ENCODE measurements at regions not wholly inside any gene's neighbourhood (a gene's known extent, or its start where the extent isn't known, plus 50 kb on each side); places are given as distances from the start of the nearest gene placed in this dataset.

DNA sequence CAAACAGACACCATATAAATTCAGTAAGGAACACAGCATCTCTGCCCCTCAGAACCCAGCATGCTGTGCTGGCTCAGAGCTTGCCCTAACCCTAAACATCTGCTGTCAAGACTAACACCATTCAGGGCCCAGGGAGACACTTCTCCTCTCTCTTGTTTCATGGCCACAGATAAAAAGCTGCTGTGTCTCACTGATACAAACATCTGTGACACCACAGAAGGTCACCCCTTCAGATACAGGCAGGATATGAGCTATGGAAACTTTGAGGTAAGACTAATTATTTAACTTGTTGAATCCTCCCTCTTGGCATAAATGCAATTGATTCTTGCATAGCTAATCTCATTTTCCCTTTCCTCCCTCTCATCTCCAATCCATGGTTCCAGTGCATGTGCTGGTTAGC lies 61.6 kb upstream of the GPR12 start:
- DNase-seq: no peak

DNA sequence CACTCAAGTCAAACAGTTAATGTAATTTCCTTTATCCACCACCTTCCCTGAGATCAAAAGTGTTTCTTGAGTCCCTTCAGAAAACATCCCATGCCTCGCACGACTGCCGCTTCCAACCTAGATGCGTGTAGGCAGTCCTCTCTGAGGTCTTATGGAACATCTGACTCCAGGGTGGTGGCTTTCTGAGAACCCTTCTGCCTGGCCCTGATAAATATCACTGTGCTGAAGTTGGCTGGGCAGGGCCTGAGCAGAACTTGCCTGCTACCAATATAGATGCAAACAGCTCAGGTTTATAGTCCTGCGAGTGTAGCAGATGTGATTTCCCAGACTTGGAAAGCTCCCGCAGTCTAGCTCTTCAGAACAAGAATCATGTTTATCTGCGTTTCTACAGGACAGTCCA lies 61.1 kb upstream of the GPR12 start:
- no peak for DNase-seq

DNA sequence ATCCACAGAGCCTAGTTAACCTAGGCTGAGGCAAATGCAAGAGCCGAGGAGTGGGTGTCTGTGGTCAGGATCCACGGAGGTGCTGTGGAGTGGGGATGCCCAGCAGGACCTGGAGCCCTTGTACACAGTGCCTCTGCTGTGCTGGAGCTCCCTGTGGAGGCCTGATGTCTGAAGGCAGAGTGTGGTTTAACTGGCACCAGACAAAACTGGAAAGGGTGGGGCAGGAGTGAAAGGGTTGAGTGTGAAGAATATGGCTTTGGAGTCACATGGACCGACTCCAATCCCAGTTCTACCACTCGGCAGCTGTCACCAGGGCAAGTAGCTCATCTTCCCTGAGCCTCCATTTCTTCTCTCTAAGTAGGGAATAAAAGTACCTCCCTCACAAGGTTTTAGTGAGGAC lies 60.3 kb upstream of the GPR12 start:
- no peak for DNase-seq

DNA sequence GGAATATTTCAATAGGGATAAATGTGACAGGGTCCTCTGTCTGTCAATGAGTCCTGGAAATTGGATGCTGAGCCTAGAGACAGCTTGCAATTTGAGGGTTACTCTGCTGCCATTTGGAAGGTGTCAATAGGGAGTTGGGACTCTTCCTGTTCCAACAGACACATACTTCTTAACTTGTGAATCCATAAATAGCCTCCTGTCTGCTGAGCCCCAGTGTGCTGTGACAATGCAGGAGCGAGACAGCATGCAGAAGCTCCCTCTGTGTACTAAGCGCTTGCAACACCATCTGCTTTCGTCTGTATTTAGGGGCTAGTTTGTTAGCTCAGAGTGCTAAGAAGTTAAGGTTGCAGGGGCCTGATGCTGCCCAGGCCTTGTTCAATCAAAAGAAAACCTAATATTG lies 58.5 kb upstream of the GPR12 start:
- DNase-seq: peak; percentile 55 to 92

DNA sequence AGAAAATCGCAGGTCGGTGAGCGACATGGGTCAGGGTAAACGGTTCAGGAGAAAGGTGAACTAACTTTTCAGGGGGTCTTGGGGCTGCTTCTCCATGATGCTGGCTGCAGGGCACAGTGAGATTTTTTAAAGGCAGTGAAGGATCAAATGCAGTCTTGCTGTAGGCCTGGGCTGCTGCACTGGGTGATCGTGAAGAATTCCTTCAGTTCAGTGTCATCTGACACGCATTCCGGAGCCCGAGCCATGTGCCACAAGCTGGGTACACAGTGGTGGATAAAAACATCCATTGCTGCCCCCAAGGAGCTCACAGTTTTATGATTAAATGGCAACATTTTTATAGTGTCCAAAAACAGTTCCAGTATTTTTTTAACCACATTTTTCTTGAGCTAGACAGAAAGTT lies 56.3 kb upstream of the GPR12 start:
- DNase-seq: no peak

DNA sequence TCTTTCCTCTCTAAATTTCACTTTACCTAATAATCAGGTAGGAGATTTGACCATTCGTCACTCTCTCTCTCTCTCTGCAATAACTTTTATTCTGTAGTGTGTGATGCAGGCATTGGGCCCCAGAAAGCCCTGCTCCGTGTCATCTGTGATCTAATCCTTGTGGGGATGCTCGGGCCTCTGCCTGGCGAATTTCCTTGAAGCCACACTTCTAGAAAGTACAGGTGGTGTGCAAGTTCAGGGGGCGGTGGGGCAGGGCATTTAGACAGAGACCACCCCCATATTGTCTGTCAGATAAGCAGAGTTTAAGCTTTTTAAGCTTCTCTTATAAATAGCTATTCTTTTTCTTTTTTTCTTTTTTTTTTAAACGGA lies 53.4 kb upstream of the GPR12 start:
- DNase-seq: peak in 1 of 2 experiments; percentile 57

DNA sequence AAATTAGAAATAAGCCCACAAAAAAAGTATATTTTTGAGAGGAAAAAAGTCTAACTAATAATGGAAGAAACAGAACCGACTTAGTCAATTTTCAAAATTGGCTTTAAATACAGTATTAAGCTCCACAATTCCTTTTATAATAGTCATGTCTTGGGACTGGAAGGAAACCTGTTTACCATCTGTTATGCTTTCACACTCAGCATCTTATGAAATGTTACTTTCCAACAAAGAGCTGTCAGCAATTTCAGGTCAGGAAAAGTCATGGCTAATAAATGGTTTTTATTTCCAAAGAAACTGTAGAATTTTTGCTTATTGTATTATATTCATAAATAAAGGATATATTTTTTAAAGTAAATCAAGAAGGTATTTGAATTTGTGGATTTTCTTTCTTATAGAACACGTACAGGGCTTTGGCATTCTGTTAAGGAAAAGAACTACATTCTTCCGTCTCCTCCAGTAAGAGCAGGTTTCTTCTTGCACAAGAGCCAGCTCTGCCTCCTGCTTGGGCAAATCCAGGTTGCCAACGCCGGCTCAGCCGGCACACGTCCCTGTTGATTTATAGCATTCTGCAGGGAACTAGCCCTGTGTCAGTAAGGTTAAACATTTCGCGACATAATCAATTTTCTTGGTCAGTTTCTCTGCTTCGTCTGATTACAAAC lies 52.9 kb upstream of the GPR12 start:
- peak; percentile 52 to 74 for DNase-seq

DNA sequence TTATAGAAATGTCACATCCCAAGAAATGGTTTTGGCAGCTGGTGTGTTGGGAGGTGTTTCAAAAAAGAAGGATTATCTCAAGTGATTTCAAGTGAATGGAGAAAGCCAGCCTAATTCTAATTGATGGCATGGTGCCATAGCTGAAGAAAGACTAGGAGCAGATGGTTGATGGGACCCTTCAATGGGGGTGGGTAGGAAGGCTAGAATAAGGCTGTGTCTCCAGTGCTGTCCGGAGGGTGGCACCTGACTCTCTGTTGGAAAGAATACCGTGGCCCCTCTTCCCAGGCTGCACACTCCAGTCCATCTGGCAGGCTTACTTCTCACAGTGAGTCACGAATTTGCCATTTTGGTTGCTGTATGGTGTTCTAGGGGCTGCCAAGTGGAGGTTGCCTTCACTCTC lies 51.0 kb upstream of the GPR12 start:
- DNase-seq: peak; percentile 100

Measured in NCI-H524 (cell line).